ENCODE measurements at regions not wholly inside any gene's neighbourhood (a gene's known extent, or its start where the extent isn't known, plus 50 kb on each side); places are given as distances from the start of the nearest gene placed in this dataset.

DNA sequence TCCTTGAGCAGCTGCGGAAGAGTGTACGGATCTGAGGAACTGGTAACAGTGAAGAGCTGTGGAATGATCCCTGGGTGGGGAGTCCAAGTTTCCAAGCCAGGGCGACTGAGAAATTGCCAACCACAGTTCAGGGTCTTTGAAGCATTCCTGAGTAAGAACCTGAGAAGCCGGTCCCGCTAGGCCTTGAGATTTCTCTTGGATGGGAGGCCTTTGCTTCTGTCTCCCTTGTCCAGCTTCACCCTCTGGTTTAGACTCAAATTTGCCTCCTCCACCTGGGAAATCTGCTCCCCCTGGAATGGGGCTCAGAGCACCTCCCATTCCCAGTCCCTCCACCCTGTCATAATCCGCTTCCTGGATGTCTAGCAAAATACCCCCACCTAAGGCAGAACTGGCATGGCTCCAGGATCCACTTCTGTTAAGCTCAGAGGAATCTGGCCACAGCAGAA is 127.7 kb upstream of the DLG1 start:
- in situ Hi-C loops (cut with MboI; ENCODE audit: low pct_unique_long_range_greater_than_20kb, low sequenced_read_pairs, unreplicated experiment) = no loop called here
- no peak for DNase-seq (ENCODE audit: low spot score)
- TF ChIP-seq, protein P1, sequence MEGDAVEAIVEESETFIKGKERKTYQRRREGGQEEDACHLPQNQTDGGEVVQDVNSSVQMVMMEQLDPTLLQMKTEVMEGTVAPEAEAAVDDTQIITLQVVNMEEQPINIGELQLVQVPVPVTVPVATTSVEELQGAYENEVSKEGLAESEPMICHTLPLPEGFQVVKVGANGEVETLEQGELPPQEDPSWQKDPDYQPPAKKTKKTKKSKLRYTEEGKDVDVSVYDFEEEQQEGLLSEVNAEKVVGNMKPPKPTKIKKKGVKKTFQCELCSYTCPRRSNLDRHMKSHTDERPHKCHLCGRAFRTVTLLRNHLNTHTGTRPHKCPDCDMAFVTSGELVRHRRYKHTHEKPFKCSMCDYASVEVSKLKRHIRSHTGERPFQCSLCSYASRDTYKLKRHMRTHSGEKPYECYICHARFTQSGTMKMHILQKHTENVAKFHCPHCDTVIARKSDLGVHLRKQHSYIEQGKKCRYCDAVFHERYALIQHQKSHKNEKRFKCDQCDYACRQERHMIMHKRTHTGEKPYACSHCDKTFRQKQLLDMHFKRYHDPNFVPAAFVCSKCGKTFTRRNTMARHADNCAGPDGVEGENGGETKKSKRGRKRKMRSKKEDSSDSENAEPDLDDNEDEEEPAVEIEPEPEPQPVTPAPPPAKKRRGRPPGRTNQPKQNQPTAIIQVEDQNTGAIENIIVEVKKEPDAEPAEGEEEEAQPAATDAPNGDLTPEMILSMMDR (IDR thresholded peaks at IDR 0.05; ENCODE audit: extremely low read depth, insufficient read depth, missing control alignments) = no peak

DNA sequence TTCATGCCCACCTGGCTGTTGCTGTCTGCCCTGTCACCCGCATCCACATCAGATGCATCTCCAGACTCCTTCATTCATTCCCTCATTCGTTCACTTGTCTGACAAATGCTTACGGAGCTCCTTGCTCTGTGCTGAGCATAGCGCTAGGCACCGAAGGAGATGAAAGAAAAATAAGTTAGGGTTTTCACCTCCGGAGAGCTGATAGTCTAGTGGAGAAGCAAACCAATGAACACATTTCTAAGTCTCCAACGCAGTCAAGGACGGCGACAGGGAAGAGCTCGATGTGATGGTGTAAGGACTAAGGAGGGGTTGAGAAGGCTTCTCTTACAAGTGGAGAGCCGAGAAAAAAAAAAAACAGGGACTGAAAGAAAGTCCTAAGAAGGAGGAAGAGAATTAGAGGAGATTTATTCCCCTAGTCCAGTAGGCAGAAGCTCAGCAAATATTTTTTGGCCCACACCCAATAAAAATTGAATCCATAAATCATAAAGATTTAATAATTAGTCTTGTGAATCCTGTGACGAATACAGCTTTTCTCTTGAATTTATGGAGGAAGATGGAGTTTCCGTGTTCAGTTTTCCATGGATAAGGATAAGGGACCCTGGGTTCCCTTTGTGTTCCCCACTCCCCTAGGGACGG is 127.2 kb upstream of the DLG1 start:
- DNase-seq (ENCODE audit: low spot score) = no peak

DNA sequence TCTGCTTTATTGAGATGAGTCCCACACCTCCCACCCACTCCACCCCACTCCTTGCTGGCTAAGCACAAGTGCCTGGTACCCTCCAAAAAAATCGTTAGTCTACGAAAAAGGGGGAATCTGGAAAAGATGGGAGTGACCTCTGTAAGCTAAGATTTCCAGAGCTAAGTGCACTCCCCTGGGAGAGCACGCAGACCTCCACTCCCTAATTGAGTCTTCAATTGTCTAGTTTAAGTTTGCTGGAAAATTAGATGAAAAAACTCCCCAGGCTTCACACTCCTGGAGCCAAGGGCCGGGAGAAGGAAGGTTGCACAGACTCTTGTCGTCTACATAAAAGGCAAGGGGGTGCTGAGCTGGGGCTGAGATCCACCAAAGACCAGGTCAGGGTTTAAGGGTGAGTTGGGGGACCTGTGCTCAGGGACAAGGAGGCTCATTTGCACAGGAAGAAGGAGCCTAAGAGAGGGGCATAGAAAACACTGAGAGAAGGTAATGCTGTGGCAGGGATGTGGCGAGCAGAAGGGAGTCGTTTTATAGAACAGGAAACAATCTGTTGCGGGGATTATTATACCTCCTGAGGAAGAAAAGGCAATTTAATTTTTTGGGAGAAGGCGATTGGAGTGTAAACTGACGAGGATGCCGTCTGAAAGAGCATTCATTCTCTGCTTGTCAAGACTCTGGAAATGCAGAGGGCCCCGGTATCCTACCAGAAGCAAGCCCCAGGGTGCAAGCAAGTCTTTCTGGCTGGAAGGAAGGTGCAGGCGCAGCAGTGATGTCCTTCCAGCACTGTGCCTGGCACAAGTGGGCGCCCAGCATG is 126.5 kb upstream of the DLG1 start:
- TF ChIP-seq, protein P1 (IDR thresholded peaks at IDR 0.05; ENCODE audit: extremely low read depth, insufficient read depth, missing control alignments) = no peak
- in situ Hi-C loops (cut with MboI; ENCODE audit: low pct_unique_long_range_greater_than_20kb, low sequenced_read_pairs, unreplicated experiment) = no loop called here
- DNase-seq (ENCODE audit: low spot score) = no peak

More for the DNA sequence above, 127.2 kb upstream of the DLG1 start:
- TF ChIP-seq, protein P1 (IDR thresholded peaks at IDR 0.05; ENCODE audit: extremely low read depth, insufficient read depth, missing control alignments) = no peak
- in situ Hi-C loops (cut with MboI; ENCODE audit: low pct_unique_long_range_greater_than_20kb, low sequenced_read_pairs, unreplicated experiment) = no loop called here

DNA sequence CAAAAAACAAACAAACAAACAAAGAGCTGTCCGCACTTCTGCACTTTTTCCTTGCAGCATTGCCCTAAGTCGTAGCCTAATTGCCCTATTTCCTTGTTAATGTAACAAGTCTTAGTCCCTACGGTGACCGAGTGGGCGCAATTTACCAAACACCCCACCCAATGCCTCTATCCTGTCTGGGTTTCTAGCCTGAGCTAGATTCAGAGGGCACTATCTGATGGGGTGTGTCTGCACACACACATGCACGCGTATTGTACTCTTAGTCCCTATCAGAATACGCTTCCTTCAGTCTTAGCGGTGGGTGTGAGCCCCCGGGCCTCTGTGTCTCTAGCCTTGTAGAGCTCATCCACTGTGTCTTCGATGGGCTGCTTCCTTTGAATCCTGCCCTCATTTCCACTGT is 125.9 kb upstream of the DLG1 start:
- TF ChIP-seq, protein P1 (IDR thresholded peaks at IDR 0.05; ENCODE audit: extremely low read depth, insufficient read depth, missing control alignments) = no peak
- in situ Hi-C loops (cut with MboI; ENCODE audit: low pct_unique_long_range_greater_than_20kb, low sequenced_read_pairs, unreplicated experiment) = no loop called here
- DNase-seq (ENCODE audit: low spot score) = no peak

DNA sequence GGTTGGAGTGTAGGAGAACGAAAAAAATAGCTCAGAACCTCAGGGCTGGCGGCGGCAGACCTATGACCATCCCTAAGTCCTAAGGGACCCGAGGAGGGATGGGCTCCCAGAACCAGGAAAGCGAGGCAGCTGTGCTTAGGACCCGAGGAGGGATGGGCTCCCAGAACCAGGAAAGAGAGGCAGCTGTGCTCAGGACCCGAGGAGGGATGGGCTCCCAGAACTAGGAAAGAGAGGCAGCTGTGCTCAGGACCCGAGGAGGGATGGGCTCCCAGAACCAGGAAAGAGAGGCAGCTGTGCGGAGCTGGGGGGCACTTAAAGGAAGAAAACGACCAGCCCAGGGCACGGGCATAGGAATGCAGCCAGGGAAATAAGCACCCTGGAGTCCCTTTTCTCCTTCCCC is 125.0 kb upstream of the DLG1 start:
- in situ Hi-C loops (cut with MboI; ENCODE audit: low pct_unique_long_range_greater_than_20kb, low sequenced_read_pairs, unreplicated experiment) = no loop called here
- TF ChIP-seq, protein P1 (IDR thresholded peaks at IDR 0.05; ENCODE audit: extremely low read depth, insufficient read depth, missing control alignments) = no peak
- no peak for DNase-seq (ENCODE audit: low spot score)

DNA sequence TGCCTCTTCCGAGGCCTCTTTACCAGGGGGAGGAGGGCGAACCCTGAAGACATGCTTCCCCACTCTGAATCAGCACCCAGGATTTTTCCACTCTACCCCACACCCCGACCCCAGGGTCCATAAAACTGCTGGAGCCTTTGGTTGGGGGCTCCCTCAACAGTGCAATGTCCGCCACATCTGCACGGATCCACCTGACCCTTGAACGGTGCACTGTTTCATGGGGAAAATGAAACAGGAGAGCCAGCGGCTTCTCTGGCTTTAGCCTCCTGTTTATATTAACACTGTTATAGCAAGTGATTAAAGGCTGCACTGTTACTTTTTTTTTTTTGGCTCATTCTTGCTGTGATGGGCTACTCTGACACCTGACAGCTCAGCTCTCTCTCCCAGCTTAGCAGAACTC is 124.1 kb upstream of the DLG1 start:
- TF ChIP-seq, protein P1 (IDR thresholded peaks at IDR 0.05; ENCODE audit: extremely low read depth, insufficient read depth, missing control alignments) = no peak
- DNase-seq (ENCODE audit: low spot score) = no peak
- in situ Hi-C loops (cut with MboI; ENCODE audit: low pct_unique_long_range_greater_than_20kb, low sequenced_read_pairs, unreplicated experiment) = no loop called here
